ENCODE measurements at regions not wholly inside any gene's neighbourhood (a gene's known extent, or its start where the extent isn't known, plus 50 kb on each side); places are given as distances from the start of the nearest gene placed in this dataset.

DNA sequence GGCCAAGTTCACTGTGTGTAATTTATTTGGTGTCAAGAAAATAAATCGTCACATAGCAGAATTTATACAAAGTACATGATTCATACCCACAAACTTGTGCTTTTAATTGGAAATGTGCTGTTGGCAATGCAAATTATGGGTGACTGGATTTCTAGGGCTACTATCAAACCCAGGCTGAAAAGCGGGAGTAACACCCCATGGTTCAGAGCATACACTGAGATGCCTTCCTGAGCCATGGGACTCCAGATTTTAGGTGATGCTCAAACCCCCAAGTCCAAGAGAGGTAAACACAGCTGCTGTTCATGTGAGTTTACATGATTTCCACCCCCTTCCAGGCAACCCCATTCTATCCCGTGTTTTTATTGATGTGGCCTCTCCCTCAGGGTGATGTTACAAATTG is 565.9 kb upstream of the ID2 start:
- peaks cover 2% of the 10 kb centered on the region for H3K4me1 ChIP-seq (ENCODE audit: low read depth, poor library complexity, severe bottlenecking)
- H4K20me1 ChIP-seq (ENCODE audit: insufficient read depth), result no peaks in the 10 kb centered on the region
- TF ChIP-seq, protein P1, sequence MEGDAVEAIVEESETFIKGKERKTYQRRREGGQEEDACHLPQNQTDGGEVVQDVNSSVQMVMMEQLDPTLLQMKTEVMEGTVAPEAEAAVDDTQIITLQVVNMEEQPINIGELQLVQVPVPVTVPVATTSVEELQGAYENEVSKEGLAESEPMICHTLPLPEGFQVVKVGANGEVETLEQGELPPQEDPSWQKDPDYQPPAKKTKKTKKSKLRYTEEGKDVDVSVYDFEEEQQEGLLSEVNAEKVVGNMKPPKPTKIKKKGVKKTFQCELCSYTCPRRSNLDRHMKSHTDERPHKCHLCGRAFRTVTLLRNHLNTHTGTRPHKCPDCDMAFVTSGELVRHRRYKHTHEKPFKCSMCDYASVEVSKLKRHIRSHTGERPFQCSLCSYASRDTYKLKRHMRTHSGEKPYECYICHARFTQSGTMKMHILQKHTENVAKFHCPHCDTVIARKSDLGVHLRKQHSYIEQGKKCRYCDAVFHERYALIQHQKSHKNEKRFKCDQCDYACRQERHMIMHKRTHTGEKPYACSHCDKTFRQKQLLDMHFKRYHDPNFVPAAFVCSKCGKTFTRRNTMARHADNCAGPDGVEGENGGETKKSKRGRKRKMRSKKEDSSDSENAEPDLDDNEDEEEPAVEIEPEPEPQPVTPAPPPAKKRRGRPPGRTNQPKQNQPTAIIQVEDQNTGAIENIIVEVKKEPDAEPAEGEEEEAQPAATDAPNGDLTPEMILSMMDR (conservative IDR thresholded peaks at IDR 0.05; ENCODE audit: low read depth, low read length), result no peak
- H3K4me3 ChIP-seq (IDR thresholded peaks at IDR 0.05; ENCODE audit: insufficient read depth, low read depth, low read length), result no peak overlapping the region
- no peaks in the 10 kb centered on the region for H3K79me2 ChIP-seq (ENCODE audit: insufficient read depth, low read depth)
- no peak overlapping the region for H3K9ac ChIP-seq
- H3K36me3 ChIP-seq (ENCODE audit: insufficient read depth), result no peaks in the 10 kb centered on the region
- no peaks in the 10 kb centered on the region for H3K27me3 ChIP-seq (ENCODE audit: insufficient read depth, low read depth)
- no peak overlapping the region for H2AFZ ChIP-seq (ENCODE audit: low read depth)
- H3K4me2 ChIP-seq, result no peak overlapping the region
- H3K27ac ChIP-seq, result no peak overlapping the region

DNA sequence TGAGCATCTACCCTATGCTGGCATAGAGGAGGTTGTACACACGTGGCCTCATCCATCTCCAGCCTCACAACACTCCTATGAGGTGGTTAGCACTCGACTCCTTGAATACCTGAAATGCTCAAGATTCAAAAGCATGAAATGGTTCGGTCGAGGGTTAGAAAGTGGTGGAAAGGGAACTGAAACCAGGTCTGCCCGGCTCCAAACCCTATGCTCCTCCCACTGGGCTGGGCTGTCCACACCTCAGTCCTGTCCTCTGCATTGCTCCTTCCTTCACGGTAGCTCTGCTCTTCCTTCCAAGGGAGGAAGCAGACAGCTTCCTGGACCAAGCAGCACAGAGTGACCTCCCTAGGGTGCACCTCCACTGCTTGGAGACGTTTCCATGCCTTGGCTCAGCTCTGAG is 565.2 kb upstream of the ID2 start:
- H3K79me2 ChIP-seq (ENCODE audit: insufficient read depth, low read depth), result no peaks in the 10 kb centered on the region

DNA sequence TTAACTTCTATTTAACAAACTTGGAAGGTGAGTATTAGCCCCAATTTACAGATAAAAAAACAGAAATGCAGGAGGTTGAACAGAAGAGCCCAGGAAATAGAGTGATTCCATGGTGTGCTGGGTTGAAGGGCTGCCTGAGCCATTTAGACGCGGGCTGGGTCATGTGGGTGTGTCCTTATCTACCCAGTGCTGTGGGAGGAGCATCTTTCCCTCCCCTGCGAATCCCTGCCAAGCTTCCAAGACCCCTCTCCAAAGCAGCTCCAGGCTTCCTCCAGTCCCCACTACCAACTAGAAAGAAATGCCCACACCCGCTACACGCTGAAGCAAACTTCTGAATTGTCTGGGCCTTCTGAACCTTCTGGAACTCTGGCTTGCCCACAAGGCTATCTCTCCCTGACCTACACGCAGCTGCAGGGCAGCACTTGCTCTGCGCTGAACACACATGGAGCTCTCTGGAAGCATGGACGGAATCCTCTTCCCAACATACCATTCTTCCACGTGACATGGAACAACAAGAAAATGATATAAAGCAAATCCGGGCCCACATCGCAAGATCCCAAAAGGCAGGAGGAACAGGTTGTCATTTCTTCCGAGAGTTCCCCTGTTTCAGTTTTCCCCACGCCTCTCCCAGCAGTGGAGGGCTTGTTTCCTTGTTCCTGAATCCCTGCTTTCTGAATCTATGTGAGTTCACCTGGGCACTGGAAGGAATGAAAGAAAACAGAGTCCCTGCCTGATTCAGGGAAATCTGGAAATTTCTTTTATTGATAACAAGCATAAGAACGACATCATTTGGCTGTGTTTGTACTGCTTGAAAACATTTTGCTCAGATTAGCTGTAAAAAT is 562.7 kb upstream of the ID2 start:
- Histone ChIP-seq H3K27me3 (ENCODE audit: insufficient read depth, low read depth) (no peaks in the 10 kb centered on the region), H3K4me3 (IDR thresholded peaks at IDR 0.05; ENCODE audit: insufficient read depth, low read depth, low read length) (no peak overlapping the region), H3K4me1 (ENCODE audit: low read depth, poor library complexity, severe bottlenecking) (peaks cover 2% of the 10 kb centered on the region), H3K79me2 (ENCODE audit: insufficient read depth, low read depth) (no peaks in the 10 kb centered on the region), H3K36me3 (ENCODE audit: insufficient read depth) (no peaks in the 10 kb centered on the region), H3K27ac (no peak overlapping the region), H3K4me2 (no peak overlapping the region), H2AFZ (ENCODE audit: low read depth) (no peak overlapping the region), H4K20me1 (ENCODE audit: insufficient read depth) (no peaks in the 10 kb centered on the region), H3K9ac (no peak overlapping the region)
- TF ChIP-seq, protein P1 (conservative IDR thresholded peaks at IDR 0.05; ENCODE audit: low read depth, low read length), result no peak

More for the DNA sequence above, 565.2 kb upstream of the ID2 start:
- Histone ChIP-seq H3K27me3 (ENCODE audit: insufficient read depth, low read depth) (no peaks in the 10 kb centered on the region), H3K27ac (no peak overlapping the region), H3K36me3 (ENCODE audit: insufficient read depth) (no peaks in the 10 kb centered on the region), H3K9ac (no peak overlapping the region), H3K4me1 (ENCODE audit: low read depth, poor library complexity, severe bottlenecking) (peaks cover 2% of the 10 kb centered on the region), H2AFZ (ENCODE audit: low read depth) (no peak overlapping the region), H3K4me3 (IDR thresholded peaks at IDR 0.05; ENCODE audit: insufficient read depth, low read depth, low read length) (no peak overlapping the region), H3K4me2 (no peak overlapping the region), H4K20me1 (ENCODE audit: insufficient read depth) (no peaks in the 10 kb centered on the region)
- TF ChIP-seq, protein P1 (conservative IDR thresholded peaks at IDR 0.05; ENCODE audit: low read depth, low read length), result no peak

DNA sequence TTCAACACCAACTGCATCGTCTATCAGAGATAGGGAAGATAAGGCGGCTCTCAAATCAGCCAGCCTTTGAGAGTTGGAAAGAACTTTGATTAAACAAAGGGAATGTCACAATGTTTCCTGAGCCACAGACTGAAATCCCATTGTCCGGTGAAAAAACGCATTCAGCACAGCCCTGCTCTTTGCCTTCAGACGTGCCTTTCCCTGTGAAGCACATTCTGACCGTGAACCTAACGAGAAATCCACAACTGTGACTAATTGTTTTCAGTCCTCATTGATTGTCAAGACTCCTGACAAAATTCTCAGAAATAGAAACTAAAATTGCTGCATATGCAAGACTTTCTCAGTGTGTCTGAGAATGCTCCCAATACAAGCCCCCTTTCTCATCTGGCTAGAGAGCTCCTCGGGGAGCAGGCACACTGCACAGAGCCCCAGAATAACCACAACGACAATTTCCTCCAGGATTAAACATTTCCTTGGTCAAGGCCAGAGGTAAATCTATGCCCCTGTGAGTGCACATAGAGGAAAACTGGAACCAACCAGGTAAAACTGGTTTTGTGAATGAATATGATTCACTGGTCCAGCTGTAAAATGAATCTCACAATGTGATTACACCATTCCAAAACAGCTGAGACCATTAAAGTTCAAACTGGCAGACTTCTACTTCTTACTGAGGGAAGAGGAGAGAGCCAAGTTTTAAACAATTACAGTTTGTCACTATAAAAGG is 561.9 kb upstream of the ID2 start:
- Histone ChIP-seq H4K20me1 (ENCODE audit: insufficient read depth) (no peaks in the 10 kb centered on the region), H3K4me3 (IDR thresholded peaks at IDR 0.05; ENCODE audit: insufficient read depth, low read depth, low read length) (no peak overlapping the region), H3K9ac (no peak overlapping the region), H3K27me3 (ENCODE audit: insufficient read depth, low read depth) (no peaks in the 10 kb centered on the region), H3K27ac (no peak overlapping the region), H3K4me1 (ENCODE audit: low read depth, poor library complexity, severe bottlenecking) (peaks cover 2% of the 10 kb centered on the region), H2AFZ (ENCODE audit: low read depth) (no peak overlapping the region), H3K79me2 (ENCODE audit: insufficient read depth, low read depth) (no peaks in the 10 kb centered on the region), H3K36me3 (ENCODE audit: insufficient read depth) (no peaks in the 10 kb centered on the region), H3K4me2 (no peak overlapping the region)
- TF ChIP-seq, protein P1 (conservative IDR thresholded peaks at IDR 0.05; ENCODE audit: low read depth, low read length), result no peak

Measured in KMS-11 (cell line).